ENCODE measurements at regions not wholly inside any gene's neighbourhood (a gene's known extent, or its start where the extent isn't known, plus 50 kb on each side); places are given as distances from the start of the nearest gene placed in this dataset.

GRCh38 chr11:96954587-96955242 is 564.9 kb downstream of the JRKL start:
- no peak for DNase-seq (ENCODE audit: extremely low read depth, low read depth)
- no peak for TF ChIP-seq CTCF (IDR thresholded peaks at IDR 0.05; ENCODE audit: low read depth, low read length)

GRCh38 chr11:96960476-96960875 is 570.7 kb downstream of the JRKL start:
- no peak for TF ChIP-seq CTCF (IDR thresholded peaks at IDR 0.05; ENCODE audit: low read depth, low read length)
- no peak for DNase-seq (ENCODE audit: extremely low read depth, low read depth)

GRCh38 chr11:96960926-96961325 is 571.1 kb downstream of the JRKL start:
- no peak for TF ChIP-seq CTCF (IDR thresholded peaks at IDR 0.05; ENCODE audit: low read depth, low read length)
- DNase-seq (ENCODE audit: extremely low read depth, low read depth): no peak

GRCh38 chr11:96961931-96962330 is 572.1 kb downstream of the JRKL start:
- DNase-seq (ENCODE audit: extremely low read depth, low read depth): no peak
- TF ChIP-seq CTCF (IDR thresholded peaks at IDR 0.05; ENCODE audit: low read depth, low read length): no peak

GRCh38 chr11:96963375-96963774 is 573.6 kb downstream of the JRKL start:
- no peak for TF ChIP-seq CTCF (IDR thresholded peaks at IDR 0.05; ENCODE audit: low read depth, low read length)
- DNase-seq (ENCODE audit: extremely low read depth, low read depth): no peak

- DNase-seq (ENCODE audit: extremely low read depth, low read depth): no peak
- no peak for TF ChIP-seq CTCF (IDR thresholded peaks at IDR 0.05; ENCODE audit: low read depth, low read length)
These were observed 574.8 kb downstream of the JRKL start for GRCh38 chr11:96964661-96965060.

- DNase-seq (ENCODE audit: extremely low read depth, low read depth): no peak
- no peak for TF ChIP-seq CTCF (IDR thresholded peaks at IDR 0.05; ENCODE audit: low read depth, low read length)
These were observed 577.8 kb downstream of the JRKL start for GRCh38 chr11:96967616-96968015.

Measured in AG09319 (cell line).